ENCODE measurements at regions not wholly inside any gene's neighbourhood (a gene's known extent, or its start where the extent isn't known, plus 50 kb on each side); places are given as distances from the start of the nearest gene placed in this dataset.

- Histone ChIP-seq H3K9me3 (replicated peaks in 1 of 2; ENCODE audit: control insufficient read depth in 2 of 2, insufficient read depth in 1 of 2, low read depth in 1 of 2, low read length in 2 of 2) (peaks cover 0 to 3% of the 10 kb centered on the region in 2 donors), H2BK5ac (ENCODE audit: low read length) (no peak overlapping the region), H3K23ac (ENCODE audit: low read depth, low read length, poor library complexity) (no peak overlapping the region), H2AK5ac (ENCODE audit: low read depth, low read length) (no peak overlapping the region), H3K4me1 (ENCODE audit: control insufficient read depth in 2 of 2, insufficient read depth in 1 of 2, low read depth in 1 of 2, low read length in 2 of 2) (peaks cover 0 to 5% of the 10 kb centered on the region in 2 donors), H3K4me3 (ENCODE audit: low read length in 2 of 2) (no peak overlapping the region), H3K36me3 (replicated peaks in 1 of 2; ENCODE audit: control insufficient read depth in 2 of 2, insufficient read depth in 2 of 2, low read length in 2 of 2) (no peaks in the 10 kb centered on the region), H3K14ac (ENCODE audit: low read length) (no peak overlapping the region), H3K4me2 (ENCODE audit: insufficient read depth, low read length, poor library complexity, severe bottlenecking) (no peak overlapping the region), H4K8ac (ENCODE audit: low read depth, low read length) (no peak overlapping the region), H3K27ac (replicated peaks; ENCODE audit: low read length) (no peak overlapping the region), H4K91ac (ENCODE audit: low read depth, low read length, poor library complexity) (no peak overlapping the region), H3K18ac (ENCODE audit: low read length) (no peak overlapping the region), H2AFZ (ENCODE audit: low read length) (no peak overlapping the region), H2BK120ac (ENCODE audit: low read depth, low read length) (no peak overlapping the region), H3K27me3 (ENCODE audit: control insufficient read depth in 3 of 3, insufficient read depth in 3 of 3, low read depth in 1 of 3, low read length in 3 of 3) (peaks cover 0 to 3% (median 0%) of the 10 kb centered on the region in 3 experiments), H3K9ac (ENCODE audit: low read depth, low read length, poor library complexity) (no peak overlapping the region), H3K79me1 (ENCODE audit: low read depth, low read length) (no peaks in the 10 kb centered on the region), H2BK15ac (ENCODE audit: low read length) (no peak overlapping the region), H2BK12ac (ENCODE audit: low read length) (no peak overlapping the region), H3K4ac (ENCODE audit: low read length) (no peak overlapping the region)
- no CpG with 5 or more reads among the region's 7 CpGs for WGBS, 2 donors (ENCODE audit: extremely low coverage in 2 of 2, insufficient read length in 2 of 2, insufficient replicate concordance in 1 of 2)
- DNase-seq (ENCODE audit: low spot score), result no peak
These were observed 224.5 kb downstream of the BUD13 start for GRCh38 chr11:116548256-116548655.

GRCh38 chr11:116547571-116547970 lies 225.2 kb downstream of the BUD13 start:
- no peak overlapping the region for H3K4me3 ChIP-seq (ENCODE audit: low read length in 2 of 2)
- H2AK5ac ChIP-seq (ENCODE audit: low read depth, low read length), result no peak overlapping the region
- no peak overlapping the region for H3K4me2 ChIP-seq (ENCODE audit: insufficient read depth, low read length, poor library complexity, severe bottlenecking)
- H2AFZ ChIP-seq (ENCODE audit: low read length), result no peak overlapping the region
- H3K79me1 ChIP-seq (ENCODE audit: low read depth, low read length), result no peaks in the 10 kb centered on the region
- H2BK5ac ChIP-seq (ENCODE audit: low read length), result no peak overlapping the region
- peaks cover 0 to 3% of the 10 kb centered on the region in 2 donors for H3K9me3 ChIP-seq (replicated peaks in 1 of 2; ENCODE audit: control insufficient read depth in 2 of 2, insufficient read depth in 1 of 2, low read depth in 1 of 2, low read length in 2 of 2)
- no peak overlapping the region for H2BK12ac ChIP-seq (ENCODE audit: low read length)
- H4K8ac ChIP-seq (ENCODE audit: low read depth, low read length), result no peak overlapping the region
- H3K18ac ChIP-seq (ENCODE audit: low read length), result no peak overlapping the region
- no peak overlapping the region for H2BK120ac ChIP-seq (ENCODE audit: low read depth, low read length)
- no peak overlapping the region for H3K9ac ChIP-seq (ENCODE audit: low read depth, low read length, poor library complexity)
- H3K27me3 ChIP-seq (ENCODE audit: control insufficient read depth in 3 of 3, insufficient read depth in 3 of 3, low read depth in 1 of 3, low read length in 3 of 3), result peaks cover 0 to 3% (median 0%) of the 10 kb centered on the region in 3 experiments
- no peak overlapping the region for H3K27ac ChIP-seq (replicated peaks; ENCODE audit: low read length)
- no CpG with 5 or more reads among the region's 2 CpGs for WGBS, 2 donors (ENCODE audit: extremely low coverage in 2 of 2, insufficient read length in 2 of 2, insufficient replicate concordance in 1 of 2)
- no peak overlapping the region for H2BK15ac ChIP-seq (ENCODE audit: low read length)
- H3K4ac ChIP-seq (ENCODE audit: low read length), result no peak overlapping the region
- H3K14ac ChIP-seq (ENCODE audit: low read length), result no peak overlapping the region
- no peaks in the 10 kb centered on the region for H3K36me3 ChIP-seq (replicated peaks in 1 of 2; ENCODE audit: control insufficient read depth in 2 of 2, insufficient read depth in 2 of 2, low read length in 2 of 2)
- DNase-seq (ENCODE audit: low spot score), result no peak
- peaks cover 0 to 5% of the 10 kb centered on the region in 2 donors for H3K4me1 ChIP-seq (ENCODE audit: control insufficient read depth in 2 of 2, insufficient read depth in 1 of 2, low read depth in 1 of 2, low read length in 2 of 2)
- H4K91ac ChIP-seq (ENCODE audit: low read depth, low read length, poor library complexity), result no peak overlapping the region
- no peak overlapping the region for H3K23ac ChIP-seq (ENCODE audit: low read depth, low read length, poor library complexity)

- no peak overlapping the region for H3K23ac ChIP-seq (ENCODE audit: low read depth, low read length, poor library complexity)
- no peak overlapping the region for H4K91ac ChIP-seq (ENCODE audit: low read depth, low read length, poor library complexity)
- H3K36me3 ChIP-seq (replicated peaks in 1 of 2; ENCODE audit: control insufficient read depth in 2 of 2, insufficient read depth in 2 of 2, low read length in 2 of 2), result no peaks in the 10 kb centered on the region
- H3K4ac ChIP-seq (ENCODE audit: low read length), result no peak overlapping the region
- no peak for DNase-seq (ENCODE audit: low spot score)
- H2BK5ac ChIP-seq (ENCODE audit: low read length), result no peak overlapping the region
- H3K4me2 ChIP-seq (ENCODE audit: insufficient read depth, low read length, poor library complexity, severe bottlenecking), result no peak overlapping the region
- no peak overlapping the region for H2AFZ ChIP-seq (ENCODE audit: low read length)
- H4K8ac ChIP-seq (ENCODE audit: low read depth, low read length), result no peak overlapping the region
- H2AK5ac ChIP-seq (ENCODE audit: low read depth, low read length), result no peak overlapping the region
- no peak overlapping the region for H3K14ac ChIP-seq (ENCODE audit: low read length)
- no peak overlapping the region for H2BK15ac ChIP-seq (ENCODE audit: low read length)
- no peak overlapping the region for H3K9ac ChIP-seq (ENCODE audit: low read depth, low read length, poor library complexity)
- peaks cover 0 to 3% of the 10 kb centered on the region in 2 donors for H3K9me3 ChIP-seq (replicated peaks in 1 of 2; ENCODE audit: control insufficient read depth in 2 of 2, insufficient read depth in 1 of 2, low read depth in 1 of 2, low read length in 2 of 2)
- H3K27ac ChIP-seq (replicated peaks; ENCODE audit: low read length), result no peak overlapping the region
- H3K4me1 ChIP-seq (ENCODE audit: control insufficient read depth in 2 of 2, insufficient read depth in 1 of 2, low read depth in 1 of 2, low read length in 2 of 2), result peaks cover 0 to 5% of the 10 kb centered on the region in 2 donors
- no peak overlapping the region for H2BK120ac ChIP-seq (ENCODE audit: low read depth, low read length)
- H2BK12ac ChIP-seq (ENCODE audit: low read length), result no peak overlapping the region
- H3K18ac ChIP-seq (ENCODE audit: low read length), result no peak overlapping the region
- no peak overlapping the region for H3K4me3 ChIP-seq (ENCODE audit: low read length in 2 of 2)
- H3K27me3 ChIP-seq (ENCODE audit: control insufficient read depth in 3 of 3, insufficient read depth in 3 of 3, low read depth in 1 of 3, low read length in 3 of 3), result peaks cover 0 to 3% (median 0%) of the 10 kb centered on the region in 3 experiments
- no peaks in the 10 kb centered on the region for H3K79me1 ChIP-seq (ENCODE audit: low read depth, low read length)
- no CpG with 5 or more reads among the region's 6 CpGs for WGBS, 2 donors (ENCODE audit: extremely low coverage in 2 of 2, insufficient read length in 2 of 2, insufficient replicate concordance in 1 of 2)
These were observed 226.9 kb downstream of the BUD13 start for GRCh38 chr11:116545912-116546311.

GRCh38 chr11:116544721-116545120 lies 228.1 kb downstream of the BUD13 start:
- no CpG with 5 or more reads among the region's 10 CpGs for WGBS, 2 donors (ENCODE audit: extremely low coverage in 2 of 2, insufficient read length in 2 of 2, insufficient replicate concordance in 1 of 2)
- no peak overlapping the region for H3K14ac ChIP-seq (ENCODE audit: low read length)
- peaks cover 0 to 5% of the 10 kb centered on the region in 2 donors for H3K4me1 ChIP-seq (ENCODE audit: control insufficient read depth in 2 of 2, insufficient read depth in 1 of 2, low read depth in 1 of 2, low read length in 2 of 2)
- H2AK5ac ChIP-seq (ENCODE audit: low read depth, low read length), result no peak overlapping the region
- no peak overlapping the region for H2BK15ac ChIP-seq (ENCODE audit: low read length)
- no peak overlapping the region for H4K91ac ChIP-seq (ENCODE audit: low read depth, low read length, poor library complexity)
- no peak overlapping the region for H3K18ac ChIP-seq (ENCODE audit: low read length)
- no peak overlapping the region for H3K27ac ChIP-seq (replicated peaks; ENCODE audit: low read length)
- no peak overlapping the region for H2BK5ac ChIP-seq (ENCODE audit: low read length)
- DNase-seq (ENCODE audit: low spot score), result no peak
- H3K9me3 ChIP-seq (replicated peaks in 1 of 2; ENCODE audit: control insufficient read depth in 2 of 2, insufficient read depth in 1 of 2, low read depth in 1 of 2, low read length in 2 of 2), result peaks cover 0 to 3% of the 10 kb centered on the region in 2 donors
- H3K23ac ChIP-seq (ENCODE audit: low read depth, low read length, poor library complexity), result no peak overlapping the region
- H3K36me3 ChIP-seq (replicated peaks in 1 of 2; ENCODE audit: control insufficient read depth in 2 of 2, insufficient read depth in 2 of 2, low read length in 2 of 2), result no peaks in the 10 kb centered on the region
- no peak overlapping the region for H3K4me2 ChIP-seq (ENCODE audit: insufficient read depth, low read length, poor library complexity, severe bottlenecking)
- no peak overlapping the region for H3K9ac ChIP-seq (ENCODE audit: low read depth, low read length, poor library complexity)
- H2BK12ac ChIP-seq (ENCODE audit: low read length), result no peak overlapping the region
- no peak overlapping the region for H2BK120ac ChIP-seq (ENCODE audit: low read depth, low read length)
- no peak overlapping the region for H3K4me3 ChIP-seq (ENCODE audit: low read length in 2 of 2)
- H3K79me1 ChIP-seq (ENCODE audit: low read depth, low read length), result no peaks in the 10 kb centered on the region
- no peak overlapping the region for H2AFZ ChIP-seq (ENCODE audit: low read length)
- H4K8ac ChIP-seq (ENCODE audit: low read depth, low read length), result no peak overlapping the region
- H3K27me3 ChIP-seq (ENCODE audit: control insufficient read depth in 3 of 3, insufficient read depth in 3 of 3, low read depth in 1 of 3, low read length in 3 of 3), result peaks cover 0 to 3% (median 0%) of the 10 kb centered on the region in 3 experiments
- no peak overlapping the region for H3K4ac ChIP-seq (ENCODE audit: low read length)

Measured in neuronal stem cell (in vitro differentiated cells).